ENCODE measurements at regions not wholly inside any gene's neighbourhood (a gene's known extent, or its start where the extent isn't known, plus 50 kb on each side); places are given as distances from the start of the nearest gene placed in this dataset.

DNA sequence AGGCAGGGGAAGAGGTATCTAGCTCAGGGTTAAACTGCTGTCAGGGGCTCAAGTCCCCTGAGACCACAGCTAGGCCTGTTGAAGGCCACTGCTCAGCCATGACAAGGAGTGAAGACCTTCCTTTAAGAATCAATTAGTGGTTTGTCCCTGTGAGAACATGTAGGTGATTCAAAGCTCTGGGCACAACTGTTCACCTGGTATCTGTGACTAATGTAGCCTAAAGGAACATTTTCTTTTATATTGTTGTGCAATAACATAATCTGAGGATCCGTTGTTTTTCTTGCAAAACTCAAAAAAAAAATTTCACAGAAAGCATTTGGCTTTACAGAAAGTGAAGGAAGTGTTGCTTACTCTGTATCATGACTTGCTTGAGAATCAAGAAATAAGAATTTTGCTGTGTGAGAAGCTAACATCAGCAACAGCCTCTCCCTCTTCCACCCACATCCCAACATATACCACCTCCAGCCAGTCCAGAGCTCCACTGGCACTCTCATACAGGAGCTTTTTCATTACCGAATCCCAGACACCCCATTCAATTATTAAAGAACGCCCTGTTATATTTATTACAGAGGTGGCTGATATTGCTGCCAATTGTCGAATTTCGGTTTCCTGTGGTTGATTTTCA, 807.0 kb downstream of the TLE4 start:
- Histone ChIP-seq H3K36me3 (ENCODE audit: insufficient read depth in 1 of 2, low read depth in 1 of 2) (no peaks in the 10 kb centered on the region), H3K9me3 (no peaks in the 10 kb centered on the region), H3K4me1 (no peaks in the 10 kb centered on the region), H3K4me3 (no peak overlapping the region), H3K27me3 (ENCODE audit: insufficient read depth in 3 of 3, low read length in 2 of 3) (no peaks in the 10 kb centered on the region), H3K27ac (no peak overlapping the region)
- 45 to 61% (median 61%) methylated on average over 5 of the region's 5 CpGs for WGBS, 3 donors
- intact Hi-C loops (cut with DNase I) = no loop called here
- DNase-seq (no peak), ATAC-seq (no peak)
- TF ChIP-seq, protein P1, sequence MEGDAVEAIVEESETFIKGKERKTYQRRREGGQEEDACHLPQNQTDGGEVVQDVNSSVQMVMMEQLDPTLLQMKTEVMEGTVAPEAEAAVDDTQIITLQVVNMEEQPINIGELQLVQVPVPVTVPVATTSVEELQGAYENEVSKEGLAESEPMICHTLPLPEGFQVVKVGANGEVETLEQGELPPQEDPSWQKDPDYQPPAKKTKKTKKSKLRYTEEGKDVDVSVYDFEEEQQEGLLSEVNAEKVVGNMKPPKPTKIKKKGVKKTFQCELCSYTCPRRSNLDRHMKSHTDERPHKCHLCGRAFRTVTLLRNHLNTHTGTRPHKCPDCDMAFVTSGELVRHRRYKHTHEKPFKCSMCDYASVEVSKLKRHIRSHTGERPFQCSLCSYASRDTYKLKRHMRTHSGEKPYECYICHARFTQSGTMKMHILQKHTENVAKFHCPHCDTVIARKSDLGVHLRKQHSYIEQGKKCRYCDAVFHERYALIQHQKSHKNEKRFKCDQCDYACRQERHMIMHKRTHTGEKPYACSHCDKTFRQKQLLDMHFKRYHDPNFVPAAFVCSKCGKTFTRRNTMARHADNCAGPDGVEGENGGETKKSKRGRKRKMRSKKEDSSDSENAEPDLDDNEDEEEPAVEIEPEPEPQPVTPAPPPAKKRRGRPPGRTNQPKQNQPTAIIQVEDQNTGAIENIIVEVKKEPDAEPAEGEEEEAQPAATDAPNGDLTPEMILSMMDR (IDR thresholded peaks at IDR 0.05) = no peak

DNA sequence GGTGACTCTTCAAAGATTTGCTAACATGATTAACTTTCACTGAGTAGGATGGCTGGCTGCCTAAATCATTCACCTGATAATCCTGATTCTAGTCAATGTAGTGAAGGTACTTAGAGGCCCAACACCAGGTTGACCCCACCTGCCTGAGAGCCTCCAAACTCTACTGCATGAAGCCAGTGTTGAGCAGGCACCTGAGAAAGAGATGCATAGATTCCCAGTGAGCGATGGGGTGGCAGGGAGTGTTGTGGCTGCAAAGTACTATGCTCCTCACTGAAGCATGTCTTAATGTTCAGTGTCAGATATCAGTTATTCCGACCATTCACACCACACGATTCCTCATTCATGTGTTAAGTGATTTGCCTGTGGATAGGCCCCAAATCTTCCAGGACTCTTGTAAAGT, 804.4 kb downstream of the TLE4 start:
- Histone ChIP-seq H3K27me3 (ENCODE audit: insufficient read depth in 3 of 3, low read length in 2 of 3) (no peaks in the 10 kb centered on the region), H3K4me3 (no peak overlapping the region)
- ATAC-seq = no peak

DNA sequence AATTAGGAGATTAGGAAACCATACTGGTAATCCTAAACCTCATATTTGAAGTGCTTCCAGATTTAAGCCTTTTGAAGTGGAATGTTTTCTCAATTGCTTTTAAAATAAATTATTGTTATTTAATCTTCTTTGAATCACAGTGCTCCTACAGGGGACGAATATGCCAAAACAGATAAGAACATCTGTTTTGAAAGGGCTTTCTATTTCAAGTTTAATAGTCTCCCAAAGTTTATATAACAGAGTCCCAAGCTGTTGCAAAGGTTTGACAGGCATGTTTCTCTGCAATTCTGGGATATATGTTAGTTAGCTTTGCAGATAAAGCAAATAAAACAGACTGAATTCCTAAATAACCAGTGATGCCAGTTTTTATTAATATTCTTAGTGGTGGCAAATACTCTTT, 803.7 kb downstream of the TLE4 start:
- intact Hi-C loops (cut with DNase I) = no loop called here
- no peaks in the 10 kb centered on the region for H3K27me3 ChIP-seq (ENCODE audit: insufficient read depth in 3 of 3, low read length in 2 of 3)
- no peaks in the 10 kb centered on the region for H3K9me3 ChIP-seq
- TF ChIP-seq, protein P1 (IDR thresholded peaks at IDR 0.05) = no peak
- H3K36me3 ChIP-seq (ENCODE audit: insufficient read depth in 1 of 2, low read depth in 1 of 2) = no peaks in the 10 kb centered on the region
- no peaks in the 10 kb centered on the region for H3K4me1 ChIP-seq
- 22 to 47% (median 28%) methylated on average over 1 of the region's 1 CpG for WGBS, 3 donors
- ATAC-seq (no peak), DNase-seq (no peak)
- H3K4me3 ChIP-seq = no peak overlapping the region
- no peak overlapping the region for H3K27ac ChIP-seq

More for the DNA sequence above, 804.4 kb downstream of the TLE4 start:
- H3K9me3 ChIP-seq = no peaks in the 10 kb centered on the region
- TF ChIP-seq, protein P1 (IDR thresholded peaks at IDR 0.05) = no peak
- no peaks in the 10 kb centered on the region for H3K36me3 ChIP-seq (ENCODE audit: insufficient read depth in 1 of 2, low read depth in 1 of 2)
- H3K27ac ChIP-seq = no peak overlapping the region
- 67 to 79% (median 68%) methylated on average over 3 of the region's 3 CpGs for WGBS, 3 donors
- no peaks in the 10 kb centered on the region for H3K4me1 ChIP-seq
- intact Hi-C loops (cut with DNase I) = no loop called here
- no peak for DNase-seq

- no peak for DNase-seq
- Histone ChIP-seq H3K9me3 (peaks cover 3% of the 10 kb centered on the region), H3K4me3 (no peak overlapping the region), H3K36me3 (ENCODE audit: insufficient read depth in 1 of 2, low read depth in 1 of 2) (no peaks in the 10 kb centered on the region), H3K27me3 (ENCODE audit: insufficient read depth in 3 of 3, low read length in 2 of 3) (no peaks in the 10 kb centered on the region), H3K4me1 (no peaks in the 10 kb centered on the region), H3K27ac (no peak overlapping the region)
- intact Hi-C loops (cut with DNase I) = no loop called here
- no peak for ATAC-seq
- 73 to 79% (median 75%) methylated on average over 2 of the region's 2 CpGs for WGBS, 3 donors
- TF ChIP-seq, protein P1 (IDR thresholded peaks at IDR 0.05) = no peak
Measured at GRCh38 chr9:80369641-80370040, 797.9 kb downstream of the TLE4 start.

DNA sequence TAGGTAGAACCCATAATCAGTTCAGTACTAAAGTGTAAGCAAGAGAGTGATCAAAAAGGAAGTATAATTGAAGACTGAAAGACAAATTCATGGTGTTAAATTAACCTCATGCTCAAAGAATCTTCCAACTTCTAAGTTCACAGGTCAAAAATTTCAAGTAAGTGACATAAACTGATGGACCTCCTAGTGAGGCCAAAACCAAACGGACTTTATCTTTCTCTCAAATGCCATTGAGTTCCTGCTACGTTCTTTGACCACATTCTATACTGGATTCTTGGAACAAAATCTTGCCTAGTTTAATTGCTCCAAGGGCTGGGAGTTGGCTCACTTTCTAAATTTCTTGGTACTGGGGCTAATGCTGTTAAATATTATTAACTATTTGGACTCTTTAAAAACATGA, 794.9 kb downstream of the TLE4 start:
- ATAC-seq (no peak), DNase-seq (no peak)
- H3K4me3 ChIP-seq = no peak overlapping the region
- WGBS, 3 donors = 5 to 36% (median 28%) methylated on average over 2 of the region's 2 CpGs
- peaks cover 3% of the 10 kb centered on the region for H3K9me3 ChIP-seq
- intact Hi-C loops (cut with DNase I) = no loop called here
- H3K27ac ChIP-seq = no peak overlapping the region
- H3K4me1 ChIP-seq = no peaks in the 10 kb centered on the region
- no peaks in the 10 kb centered on the region for H3K36me3 ChIP-seq (ENCODE audit: insufficient read depth in 1 of 2, low read depth in 1 of 2)
- TF ChIP-seq, protein P1 (IDR thresholded peaks at IDR 0.05) = no peak
- no peaks in the 10 kb centered on the region for H3K27me3 ChIP-seq (ENCODE audit: insufficient read depth in 3 of 3, low read length in 2 of 3)
